ENCODE measurements at regions not wholly inside any gene's neighbourhood (a gene's known extent, or its start where the extent isn't known, plus 50 kb on each side); places are given as distances from the start of the nearest gene placed in this dataset.

- Histone ChIP-seq H3K36me3 (ENCODE audit: control insufficient read depth, low read depth, low read length) (no peaks in the 10 kb centered on the region), H3K4me1 (ENCODE audit: control insufficient read depth, low read depth, low read length) (no peaks in the 10 kb centered on the region), H3K4me3 (ENCODE audit: low read length) (no peak overlapping the region), H3K9ac (ENCODE audit: low read length) (no peak overlapping the region), H3K27me3 (ENCODE audit: control insufficient read depth, insufficient read depth, low read length) (no peaks in the 10 kb centered on the region), H3K27ac (ENCODE audit: low read length) (no peak overlapping the region), H3K9me3 (ENCODE audit: control insufficient read depth, low read depth, low read length) (no peaks in the 10 kb centered on the region)
These were observed 146.6 kb upstream of the POU3F2 start for GRCh38 chr6:98687752-98688151.

GRCh38 chr6:98695091-98695801 lies 139.1 kb upstream of the POU3F2 start:
- Histone ChIP-seq H3K27me3 (ENCODE audit: control insufficient read depth, insufficient read depth, low read length) (no peaks in the 10 kb centered on the region), H3K27ac (ENCODE audit: low read length) (no peak overlapping the region), H3K4me3 (ENCODE audit: low read length) (no peak overlapping the region), H3K9me3 (ENCODE audit: control insufficient read depth, low read depth, low read length) (no peaks in the 10 kb centered on the region), H3K36me3 (ENCODE audit: control insufficient read depth, low read depth, low read length) (no peaks in the 10 kb centered on the region), H3K9ac (ENCODE audit: low read length) (no peak overlapping the region), H3K4me1 (ENCODE audit: control insufficient read depth, low read depth, low read length) (no peaks in the 10 kb centered on the region)

- peaks cover 13% of the 10 kb centered on the region for H3K4me1 ChIP-seq (ENCODE audit: control insufficient read depth, low read depth, low read length)
These were observed 123.0 kb upstream of the POU3F2 start for GRCh38 chr6:98711380-98711779.

GRCh38 chr6:98716341-98716740 lies 118.0 kb upstream of the POU3F2 start:
- Histone ChIP-seq H3K4me3 (ENCODE audit: low read length) (peak overlapping the region; percentile 29), H3K9me3 (ENCODE audit: control insufficient read depth, low read depth, low read length) (no peaks in the 10 kb centered on the region), H3K4me1 (ENCODE audit: control insufficient read depth, low read depth, low read length) (peaks cover 25% of the 10 kb centered on the region), H3K9ac (ENCODE audit: low read length) (no peak overlapping the region), H3K36me3 (ENCODE audit: control insufficient read depth, low read depth, low read length) (no peaks in the 10 kb centered on the region), H3K27ac (ENCODE audit: low read length) (no peak overlapping the region), H3K27me3 (ENCODE audit: control insufficient read depth, insufficient read depth, low read length) (no peaks in the 10 kb centered on the region)

More at GRCh38 chr6:98711380-98711779, 123.0 kb upstream of the POU3F2 start:
- no peak overlapping the region for H3K27ac ChIP-seq (ENCODE audit: low read length)
- H3K27me3 ChIP-seq (ENCODE audit: control insufficient read depth, insufficient read depth, low read length), result no peaks in the 10 kb centered on the region
- no peak overlapping the region for H3K9ac ChIP-seq (ENCODE audit: low read length)
- no peak overlapping the region for H3K4me3 ChIP-seq (ENCODE audit: low read length)
- H3K9me3 ChIP-seq (ENCODE audit: control insufficient read depth, low read depth, low read length), result no peaks in the 10 kb centered on the region
- H3K36me3 ChIP-seq (ENCODE audit: control insufficient read depth, low read depth, low read length), result no peaks in the 10 kb centered on the region

GRCh38 chr6:98717322-98717877 lies 117.0 kb upstream of the POU3F2 start:
- Histone ChIP-seq H3K9ac (ENCODE audit: low read length) (no peak overlapping the region), H3K4me3 (ENCODE audit: low read length) (peak overlapping the region; percentile 29), H3K27ac (ENCODE audit: low read length) (no peak overlapping the region), H3K9me3 (ENCODE audit: control insufficient read depth, low read depth, low read length) (no peaks in the 10 kb centered on the region), H3K4me1 (ENCODE audit: control insufficient read depth, low read depth, low read length) (peaks cover 25% of the 10 kb centered on the region), H3K27me3 (ENCODE audit: control insufficient read depth, insufficient read depth, low read length) (no peaks in the 10 kb centered on the region), H3K36me3 (ENCODE audit: control insufficient read depth, low read depth, low read length) (no peaks in the 10 kb centered on the region)

GRCh38 chr6:98717988-98718387 lies 116.4 kb upstream of the POU3F2 start:
- H3K4me3 ChIP-seq (ENCODE audit: low read length), result no peak overlapping the region
- no peaks in the 10 kb centered on the region for H3K27me3 ChIP-seq (ENCODE audit: control insufficient read depth, insufficient read depth, low read length)
- H3K9me3 ChIP-seq (ENCODE audit: control insufficient read depth, low read depth, low read length), result no peaks in the 10 kb centered on the region
- H3K4me1 ChIP-seq (ENCODE audit: control insufficient read depth, low read depth, low read length), result peaks cover 25% of the 10 kb centered on the region
- no peak overlapping the region for H3K27ac ChIP-seq (ENCODE audit: low read length)
- no peaks in the 10 kb centered on the region for H3K36me3 ChIP-seq (ENCODE audit: control insufficient read depth, low read depth, low read length)
- H3K9ac ChIP-seq (ENCODE audit: low read length), result no peak overlapping the region

DNA sequence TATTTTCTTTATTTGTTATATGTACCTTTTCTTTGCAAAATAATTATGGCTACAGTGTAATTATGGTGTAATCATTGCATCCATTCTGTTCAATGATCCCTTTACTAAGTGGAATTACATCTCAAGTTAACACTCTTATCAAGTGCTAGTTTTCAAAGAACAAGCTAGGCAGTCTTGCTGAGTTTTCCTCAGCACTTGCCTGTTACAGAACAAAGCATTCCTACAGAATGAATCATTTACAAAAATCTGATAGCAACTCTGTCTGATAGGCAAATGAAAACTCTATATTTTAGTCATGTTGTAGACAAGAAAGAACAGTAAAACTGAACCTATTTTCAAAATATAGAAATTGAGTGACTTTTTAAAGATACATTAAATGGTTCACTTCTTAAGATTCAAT lies 109.8 kb upstream of the POU3F2 start:
- Histone ChIP-seq H3K4me3 (ENCODE audit: low read length) (no peak overlapping the region), H3K4me1 (ENCODE audit: control insufficient read depth, low read depth, low read length) (peaks cover 6% of the 10 kb centered on the region), H3K36me3 (ENCODE audit: control insufficient read depth, low read depth, low read length) (no peaks in the 10 kb centered on the region), H3K9me3 (ENCODE audit: control insufficient read depth, low read depth, low read length) (no peaks in the 10 kb centered on the region), H3K27me3 (ENCODE audit: control insufficient read depth, insufficient read depth, low read length) (no peaks in the 10 kb centered on the region), H3K9ac (ENCODE audit: low read length) (no peak overlapping the region), H3K27ac (ENCODE audit: low read length) (no peak overlapping the region)

DNA sequence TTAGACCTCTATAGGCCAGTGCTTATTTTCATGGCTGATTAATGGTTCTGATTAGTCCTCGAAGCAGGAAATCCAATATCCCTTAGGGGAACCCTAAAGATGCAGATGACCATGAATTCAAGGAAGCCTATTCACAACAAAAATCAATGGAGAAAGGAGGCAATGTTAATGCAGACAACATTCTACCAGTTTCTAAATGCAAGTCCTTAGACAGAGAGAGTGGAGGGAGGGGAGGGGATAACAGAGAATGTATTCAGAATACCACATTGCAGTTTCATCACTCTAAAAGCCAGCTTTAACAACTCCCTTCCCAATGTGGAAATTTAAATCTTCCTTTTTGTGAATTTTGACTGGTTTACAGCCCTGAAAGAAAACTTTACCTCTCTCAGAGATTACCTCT lies 87.1 kb upstream of the POU3F2 start:
- H3K27ac ChIP-seq (ENCODE audit: low read length), result no peak overlapping the region
- H3K4me3 ChIP-seq (ENCODE audit: low read length), result no peak overlapping the region
- no peak overlapping the region for H3K9ac ChIP-seq (ENCODE audit: low read length)
- no peaks in the 10 kb centered on the region for H3K27me3 ChIP-seq (ENCODE audit: control insufficient read depth, insufficient read depth, low read length)
- no peaks in the 10 kb centered on the region for H3K36me3 ChIP-seq (ENCODE audit: control insufficient read depth, low read depth, low read length)
- no peaks in the 10 kb centered on the region for H3K9me3 ChIP-seq (ENCODE audit: control insufficient read depth, low read depth, low read length)
- H3K4me1 ChIP-seq (ENCODE audit: control insufficient read depth, low read depth, low read length), result no peaks in the 10 kb centered on the region

GRCh38 chr6:98747960-98748359 lies 86.4 kb upstream of the POU3F2 start:
- Histone ChIP-seq H3K9me3 (ENCODE audit: control insufficient read depth, low read depth, low read length) (no peaks in the 10 kb centered on the region), H3K9ac (ENCODE audit: low read length) (no peak overlapping the region), H3K27me3 (ENCODE audit: control insufficient read depth, insufficient read depth, low read length) (no peaks in the 10 kb centered on the region), H3K4me3 (ENCODE audit: low read length) (no peak overlapping the region), H3K36me3 (ENCODE audit: control insufficient read depth, low read depth, low read length) (no peaks in the 10 kb centered on the region), H3K27ac (ENCODE audit: low read length) (no peak overlapping the region), H3K4me1 (ENCODE audit: control insufficient read depth, low read depth, low read length) (no peaks in the 10 kb centered on the region)

GRCh38 chr6:98759459-98759858 lies 74.9 kb upstream of the POU3F2 start:
- no peaks in the 10 kb centered on the region for H3K36me3 ChIP-seq (ENCODE audit: control insufficient read depth, low read depth, low read length)
- no peaks in the 10 kb centered on the region for H3K27me3 ChIP-seq (ENCODE audit: control insufficient read depth, insufficient read depth, low read length)
- H3K4me1 ChIP-seq (ENCODE audit: control insufficient read depth, low read depth, low read length), result no peaks in the 10 kb centered on the region
- no peak overlapping the region for H3K4me3 ChIP-seq (ENCODE audit: low read length)
- H3K9ac ChIP-seq (ENCODE audit: low read length), result no peak overlapping the region
- no peak overlapping the region for H3K27ac ChIP-seq (ENCODE audit: low read length)
- H3K9me3 ChIP-seq (ENCODE audit: control insufficient read depth, low read depth, low read length), result no peaks in the 10 kb centered on the region

GRCh38 chr6:98764373-98764911 lies 69.9 kb upstream of the POU3F2 start:
- H3K36me3 ChIP-seq (ENCODE audit: control insufficient read depth, low read depth, low read length), result no peaks in the 10 kb centered on the region
- H3K9ac ChIP-seq (ENCODE audit: low read length), result no peak overlapping the region
- H3K4me3 ChIP-seq (ENCODE audit: low read length), result no peak overlapping the region
- no peak overlapping the region for H3K27ac ChIP-seq (ENCODE audit: low read length)
- no peaks in the 10 kb centered on the region for H3K4me1 ChIP-seq (ENCODE audit: control insufficient read depth, low read depth, low read length)
- H3K9me3 ChIP-seq (ENCODE audit: control insufficient read depth, low read depth, low read length), result no peaks in the 10 kb centered on the region
- no peaks in the 10 kb centered on the region for H3K27me3 ChIP-seq (ENCODE audit: control insufficient read depth, insufficient read depth, low read length)

DNA sequence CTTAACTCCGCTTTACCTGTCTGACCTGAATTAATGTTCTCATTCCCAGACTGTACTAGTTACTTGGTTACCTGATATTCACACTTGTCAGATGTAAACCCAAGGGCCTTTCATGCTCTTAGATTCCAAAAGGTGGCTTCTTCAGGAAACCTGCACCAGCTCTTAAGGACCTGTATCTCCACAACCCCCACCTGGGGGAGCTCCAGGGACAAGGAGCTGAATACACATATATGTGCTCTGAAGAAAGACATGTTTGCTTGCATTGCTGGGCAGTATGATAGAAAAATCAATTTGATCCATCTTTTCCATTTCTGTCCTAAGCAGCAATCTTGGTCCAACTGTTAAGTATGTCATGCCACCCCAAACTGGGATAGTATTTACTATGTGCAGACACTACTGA lies 64.8 kb upstream of the POU3F2 start:
- H3K36me3 ChIP-seq (ENCODE audit: control insufficient read depth, low read depth, low read length), result no peaks in the 10 kb centered on the region
- no peaks in the 10 kb centered on the region for H3K4me1 ChIP-seq (ENCODE audit: control insufficient read depth, low read depth, low read length)
- H3K9ac ChIP-seq (ENCODE audit: low read length), result no peak overlapping the region
- H3K27me3 ChIP-seq (ENCODE audit: control insufficient read depth, insufficient read depth, low read length), result no peaks in the 10 kb centered on the region
- no peaks in the 10 kb centered on the region for H3K9me3 ChIP-seq (ENCODE audit: control insufficient read depth, low read depth, low read length)
- no peak overlapping the region for H3K4me3 ChIP-seq (ENCODE audit: low read length)
- H3K27ac ChIP-seq (ENCODE audit: low read length), result no peak overlapping the region

Data from iPS-18a (cell line).